Stimulated activated CD4-positive, alpha-beta T cell treated with anti-CD3 and anti-CD28 coated beads, Interleukin-12 subunit alpha, Interleukin-12 subunit beta, amount 100 ng/mL, for 4 hours (primary cell): ENCODE measurements at regions not wholly inside any gene's neighbourhood (a gene's known extent, or its start where the extent isn't known, plus 50 kb on each side); places are given as distances from the start of the nearest gene placed in this dataset.

Experiments used
- DNase-seq: peaks from one replicate; pipeline ENCODE4 v3.0.0-alpha.2; 2020

GRCh38 chr16:86166414-86166813, 267.5 kb downstream of the IRF8 start:
- no peak for DNase-seq

DNA sequence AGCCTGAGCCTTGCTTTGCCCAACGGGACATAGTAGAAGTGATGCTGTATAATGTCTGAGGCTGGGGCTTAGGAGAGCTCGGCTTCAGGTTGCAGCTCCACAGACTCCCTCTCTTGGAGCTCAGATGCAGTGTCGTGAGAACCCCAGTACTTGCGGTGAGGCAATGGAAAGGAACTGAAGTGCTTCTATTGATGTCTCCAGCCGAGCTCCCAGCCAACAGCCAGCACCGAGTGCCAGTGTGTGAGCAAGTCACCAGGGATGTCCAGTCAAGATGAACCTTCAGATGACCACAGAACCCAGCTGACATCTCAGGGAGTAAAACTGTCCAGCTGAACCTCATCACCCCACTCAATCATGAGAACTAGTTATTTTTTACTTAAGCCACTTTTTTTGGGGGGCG, 268.1 kb downstream of the IRF8 start:
- no peak for DNase-seq

- DNase-seq: no peak
Measured at GRCh38 chr16:86170720-86171119, 271.8 kb downstream of the IRF8 start.

- DNase-seq: no peak
Measured at GRCh38 chr16:86171329-86171728, 272.4 kb downstream of the IRF8 start.

- DNase-seq: no peak
Measured at GRCh38 chr16:86175816-86176215, 276.9 kb downstream of the IRF8 start.

DNA sequence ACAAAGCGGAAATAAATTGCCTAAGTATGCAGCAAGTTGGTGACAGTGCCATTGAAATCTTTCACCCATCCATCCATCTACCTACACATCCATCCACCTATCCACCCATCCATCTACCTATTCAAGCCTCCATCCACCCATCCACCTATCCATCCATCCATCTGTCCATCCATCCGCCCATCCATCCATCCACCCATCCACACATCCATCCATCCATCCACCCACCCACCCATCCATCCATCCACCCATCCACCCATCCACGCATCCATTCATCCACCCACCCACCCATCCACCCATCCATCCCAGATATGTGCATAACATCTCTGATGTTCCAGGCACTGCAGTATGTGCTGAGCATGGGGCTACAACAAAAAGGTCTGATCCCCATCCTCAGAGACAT, 277.5 kb downstream of the IRF8 start:
- DNase-seq: no peak

DNA sequence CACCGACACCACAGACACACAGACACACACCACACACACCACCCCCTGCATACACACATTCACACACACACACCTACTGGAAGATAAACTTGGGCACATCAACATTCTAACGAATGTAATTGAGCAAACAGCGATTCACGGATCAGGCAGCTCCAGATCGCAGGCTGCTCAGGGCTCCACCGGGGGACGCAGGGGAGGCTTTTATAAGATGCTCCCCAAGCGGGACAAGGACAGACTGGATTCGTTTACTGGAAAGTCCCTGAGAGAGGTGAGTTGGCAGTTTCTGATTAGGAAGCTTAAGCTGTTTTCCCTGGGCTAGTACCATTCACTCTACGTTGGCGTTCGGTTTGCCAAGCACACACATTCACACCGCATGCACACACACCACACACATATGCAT, 281.3 kb downstream of the IRF8 start:
- DNase-seq: no peak

GRCh38 chr16:86180780-86181179, 281.8 kb downstream of the IRF8 start:
- no peak for DNase-seq

DNA sequence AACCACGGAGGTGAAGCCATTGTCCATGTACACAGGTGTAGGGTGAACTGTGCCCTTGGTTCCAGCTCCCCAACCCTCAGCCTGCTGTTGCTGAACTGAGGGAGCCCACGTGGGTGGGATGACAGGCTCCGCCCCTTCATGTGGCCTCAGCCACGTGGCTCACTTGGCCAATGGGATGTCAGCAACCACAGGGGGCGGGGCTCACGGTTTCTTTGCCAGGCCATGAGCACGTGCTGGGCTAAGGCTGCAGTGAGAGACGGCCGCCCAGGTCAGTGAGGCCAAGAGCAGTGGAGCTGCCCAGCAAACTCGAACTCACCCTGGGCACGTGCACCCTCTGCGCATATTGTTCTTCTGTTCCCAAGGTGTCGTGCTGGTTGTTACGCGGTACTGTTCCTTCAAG, 282.6 kb downstream of the IRF8 start:
- DNase-seq: no peak

DNA sequence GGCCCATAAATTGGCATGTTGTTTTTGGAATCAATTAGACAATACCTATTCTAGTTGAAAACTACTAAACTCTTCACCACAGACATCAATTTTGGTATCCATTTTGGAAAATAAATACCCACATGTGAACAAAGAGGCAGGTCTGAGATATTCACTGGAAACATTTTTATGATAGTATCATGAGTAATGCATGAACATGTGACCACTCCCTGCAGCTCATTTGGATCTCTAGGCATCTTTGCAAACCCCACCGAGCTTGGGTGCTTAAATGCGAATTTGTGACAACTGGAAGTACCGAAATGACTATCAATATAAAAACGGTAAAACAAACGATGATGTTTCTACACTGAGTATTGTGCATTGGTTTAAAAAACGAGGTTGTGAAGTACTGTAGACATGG, 285.2 kb downstream of the IRF8 start:
- no peak for DNase-seq

DNA sequence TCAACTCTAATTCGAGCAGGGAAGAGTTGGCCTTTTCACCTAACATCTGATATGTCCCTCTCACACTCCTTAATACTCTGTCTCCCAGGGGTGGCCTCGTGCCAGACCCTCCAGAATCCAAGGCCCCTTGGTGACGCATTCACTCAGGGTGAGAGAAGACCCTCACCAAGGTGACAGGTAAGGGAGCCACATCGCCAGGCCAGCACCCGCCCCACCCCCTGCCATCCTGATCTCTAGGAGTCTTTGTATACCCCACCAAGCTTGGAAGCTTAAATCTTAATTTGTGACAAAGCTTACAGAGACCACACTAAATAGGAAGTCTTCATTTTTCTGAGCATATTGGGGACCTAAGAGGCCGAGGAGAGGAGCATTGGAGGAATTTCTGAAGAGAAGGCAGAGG, 286.1 kb downstream of the IRF8 start:
- DNase-seq: no peak

- DNase-seq: no peak
Measured at GRCh38 chr16:86186313-86186712, 287.4 kb downstream of the IRF8 start.

DNA sequence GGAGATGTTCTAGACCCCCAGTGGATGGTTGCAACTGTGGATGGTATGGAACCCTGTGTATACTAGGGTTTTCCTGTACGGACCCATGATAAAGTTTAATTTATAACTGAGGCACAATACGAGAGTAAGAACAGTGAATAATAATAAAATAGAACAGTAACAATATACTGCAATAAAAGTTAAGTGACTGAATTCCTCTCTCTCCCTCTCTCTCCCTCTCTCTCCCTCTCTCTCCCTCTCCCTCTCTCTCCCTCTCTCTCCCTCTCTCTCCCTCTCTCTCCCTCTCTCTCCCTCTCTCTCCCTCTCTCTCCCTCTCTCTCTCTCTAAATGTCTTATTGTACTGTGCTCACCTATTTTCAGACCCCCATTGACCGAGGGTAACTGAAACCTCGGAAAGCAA, 291.0 kb downstream of the IRF8 start:
- DNase-seq: no peak

DNA sequence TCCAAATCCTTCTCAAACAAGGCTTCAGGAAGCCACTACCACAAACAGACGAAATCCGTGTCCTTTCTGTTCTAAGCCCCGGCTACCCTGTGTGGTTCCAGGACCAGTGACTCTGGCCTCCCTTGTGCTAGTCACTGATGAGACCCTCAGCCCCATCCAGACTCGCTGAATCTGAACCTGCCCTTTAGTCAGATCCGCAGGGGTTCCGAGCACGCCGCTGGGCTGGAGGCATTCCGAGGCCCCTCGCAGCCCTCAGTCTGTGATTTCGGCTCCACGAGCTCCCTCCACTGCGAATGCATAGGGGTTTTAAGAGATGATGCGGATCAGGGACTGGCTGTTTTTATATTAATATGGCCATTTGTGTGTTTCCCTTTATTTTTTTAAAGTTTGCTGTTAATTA, 292.7 kb downstream of the IRF8 start:
- no peak for DNase-seq

GRCh38 chr16:86193528-86194193, 294.7 kb downstream of the IRF8 start:
- no peak for DNase-seq

- DNase-seq: no peak
Measured at GRCh38 chr16:86195863-86196630, 297.1 kb downstream of the IRF8 start.

DNA sequence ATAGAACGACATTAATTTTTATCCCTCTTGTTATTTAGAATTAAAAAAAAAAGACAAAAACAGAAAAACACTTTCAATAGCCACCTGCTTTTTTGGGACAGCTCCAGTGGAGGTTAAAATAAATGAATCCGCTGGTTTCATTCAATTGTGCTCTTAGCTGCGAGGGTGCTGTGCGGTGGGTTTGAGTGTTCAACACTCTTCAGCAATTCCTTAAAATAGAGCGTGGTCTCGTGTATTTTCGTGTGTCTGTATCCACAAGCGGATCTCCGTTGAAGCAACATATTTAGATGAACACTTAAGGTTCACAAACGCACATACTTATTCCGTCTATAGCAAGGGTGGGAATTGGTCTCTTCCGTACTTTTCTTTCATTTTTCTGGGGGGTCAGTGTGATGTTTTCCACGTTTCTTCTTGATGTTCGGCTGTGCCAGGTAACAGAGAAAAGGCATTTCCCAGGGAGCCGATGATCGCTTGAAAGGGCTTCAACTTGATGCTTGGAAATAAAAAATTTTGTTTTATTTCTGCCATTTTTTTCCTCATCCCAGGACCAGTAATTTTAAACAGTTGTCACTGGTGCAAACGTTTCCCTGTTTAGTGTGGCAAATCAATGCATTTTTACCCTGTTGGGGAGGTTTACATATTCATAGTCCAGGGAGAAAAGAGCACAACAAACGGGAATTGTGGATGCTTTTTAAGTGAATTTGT, 297.9 kb downstream of the IRF8 start:
- DNase-seq: no peak

GRCh38 chr16:86198206-86199118, 299.5 kb downstream of the IRF8 start:
- no peak for DNase-seq

- DNase-seq: no peak
Measured at GRCh38 chr16:86199182-86199581, 300.2 kb downstream of the IRF8 start.

DNA sequence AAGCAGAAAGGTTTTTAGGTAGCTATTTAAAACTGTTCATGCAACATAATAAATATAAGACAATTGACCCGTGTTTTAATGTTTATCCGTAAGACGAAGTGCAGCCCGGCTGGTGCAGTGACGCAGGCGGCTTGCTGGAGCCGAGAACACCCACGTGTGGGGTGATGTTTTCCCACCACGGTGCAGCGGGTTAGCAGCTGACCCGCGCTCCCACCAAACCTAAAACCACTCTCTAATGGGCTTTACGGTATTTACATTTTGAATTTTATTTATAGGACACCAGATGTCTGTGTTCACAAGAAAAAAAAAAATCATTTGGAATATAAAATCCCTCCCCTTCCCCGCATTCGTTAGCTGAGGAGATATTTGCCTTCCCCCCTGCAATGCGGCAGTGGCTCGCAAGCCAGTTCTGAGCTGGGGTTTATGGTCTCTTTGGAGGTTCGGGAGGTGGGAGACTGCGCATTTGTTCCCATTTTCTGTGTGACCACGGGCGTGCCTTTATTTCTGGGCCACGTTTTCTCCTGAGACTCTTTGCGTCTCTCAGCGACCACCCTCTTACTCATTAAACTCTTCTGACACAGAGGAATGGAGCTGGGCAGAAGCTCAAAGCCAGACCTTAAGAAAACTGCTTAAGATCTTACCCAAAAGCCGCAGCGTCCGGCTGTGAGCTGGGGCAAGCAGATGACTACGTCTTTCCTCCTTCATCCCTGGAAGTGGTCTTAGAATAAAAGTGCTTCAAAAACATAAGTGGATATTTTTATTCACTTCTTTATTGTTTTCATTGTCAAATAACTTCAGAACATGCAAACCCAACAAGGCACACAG, 301.1 kb downstream of the IRF8 start:
- no peak for DNase-seq

GRCh38 chr16:86200722-86201121, 301.8 kb downstream of the IRF8 start:
- no peak for DNase-seq

- no peak for DNase-seq
Measured at GRCh38 chr16:86201746-86202145, 302.8 kb downstream of the IRF8 start.
